Gastrocnemius medialis (tissue), 4 donors: ENCODE measurements at regions not wholly inside any gene's neighbourhood (a gene's known extent, or its start where the extent isn't known, plus 50 kb on each side); places are given as distances from the start of the nearest gene placed in this dataset.

Source experiments
- POLR2A ChIP-seq, 2 donors: fragments of 450-650 bp; IDR thresholded peaks; one replicate each; pipeline ENCODE4 v1.6.1; 2017; ENCODE audit warnings: antibody characterized with exemption in 2 of 2, mild to moderate bottlenecking in 2 of 2, moderate library complexity in 2 of 2
- TF ChIP-seq, protein P1 (sequence below), 5 experiments: fragments of 450-650 bp in 3 of 5; fragments of 200-600 bp in 2 of 5; sonication (generic) in 2 of 5; IDR thresholded peaks in 4 of 5; conservative IDR thresholded peaks in 1 of 5; 1 replicate in 4 of 5; 2 replicates in 1 of 5; pipeline ENCODE4 v1.5.1; 2016 to 2019; ENCODE audit warnings: antibody characterized with exemption in 5 of 5, mild to moderate bottlenecking in 3 of 5, moderate library complexity in 3 of 5

DNA sequence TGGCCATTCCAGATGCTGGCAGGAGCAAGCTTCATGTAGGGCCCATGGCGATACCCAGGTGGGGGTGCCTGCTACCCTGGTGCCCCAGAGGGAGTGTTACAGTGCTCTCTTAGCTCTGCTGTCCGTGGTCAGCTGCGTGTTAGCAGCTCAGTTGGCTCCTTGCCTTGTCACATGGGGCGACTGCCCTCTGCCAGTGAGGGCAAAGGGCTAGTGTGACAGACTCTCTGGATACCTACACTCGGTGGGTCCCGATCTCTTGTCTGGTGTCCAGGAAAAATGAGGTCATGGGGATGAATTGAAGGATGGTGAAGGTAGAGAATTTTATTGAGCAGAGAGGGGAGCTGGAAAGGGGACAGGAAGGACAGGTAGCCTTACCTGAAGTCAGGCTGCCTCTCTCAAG, 152.2 kb downstream of the CYP26A1 start:
- TF ChIP-seq, protein P1, sequence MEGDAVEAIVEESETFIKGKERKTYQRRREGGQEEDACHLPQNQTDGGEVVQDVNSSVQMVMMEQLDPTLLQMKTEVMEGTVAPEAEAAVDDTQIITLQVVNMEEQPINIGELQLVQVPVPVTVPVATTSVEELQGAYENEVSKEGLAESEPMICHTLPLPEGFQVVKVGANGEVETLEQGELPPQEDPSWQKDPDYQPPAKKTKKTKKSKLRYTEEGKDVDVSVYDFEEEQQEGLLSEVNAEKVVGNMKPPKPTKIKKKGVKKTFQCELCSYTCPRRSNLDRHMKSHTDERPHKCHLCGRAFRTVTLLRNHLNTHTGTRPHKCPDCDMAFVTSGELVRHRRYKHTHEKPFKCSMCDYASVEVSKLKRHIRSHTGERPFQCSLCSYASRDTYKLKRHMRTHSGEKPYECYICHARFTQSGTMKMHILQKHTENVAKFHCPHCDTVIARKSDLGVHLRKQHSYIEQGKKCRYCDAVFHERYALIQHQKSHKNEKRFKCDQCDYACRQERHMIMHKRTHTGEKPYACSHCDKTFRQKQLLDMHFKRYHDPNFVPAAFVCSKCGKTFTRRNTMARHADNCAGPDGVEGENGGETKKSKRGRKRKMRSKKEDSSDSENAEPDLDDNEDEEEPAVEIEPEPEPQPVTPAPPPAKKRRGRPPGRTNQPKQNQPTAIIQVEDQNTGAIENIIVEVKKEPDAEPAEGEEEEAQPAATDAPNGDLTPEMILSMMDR (IDR thresholded peaks at IDR 0.05 in 4 of 5, conservative IDR thresholded peaks at IDR 0.05 in 1 of 5) = no peak
- no peak for TF ChIP-seq POLR2A (IDR thresholded peaks at IDR 0.05)
